CD4-positive, CD25-positive, alpha-beta regulatory T cell (primary cell): ENCODE measurements at regions not wholly inside any gene's neighbourhood (a gene's known extent, or its start where the extent isn't known, plus 50 kb on each side); places are given as distances from the start of the nearest gene placed in this dataset.

Source experiments
- ATAC-seq, 2 donors: fragments of 150-1000 bp; cut with Tn5 transposase; one replicate each; pipeline ENCODE4 v1.10.0; 2021; ENCODE audit warnings: low read depth in 2 of 2, moderate number of reproducible peaks in 2 of 2, moderate library complexity in 1 of 2
- DNase-seq, 3 donors: peaks; one replicate each; pipeline versions ENCODE4 v3.0.0 to v3.0.0-alpha.2; 2012 to 2022; ENCODE audit warnings: mixed read lengths in 1 of 3
- H3K27ac ChIP-seq: one replicate; pipeline ENCODE4 v1.7.0; 2013; ENCODE audit warnings: mild to moderate bottlenecking, low read length; ENCODE audit not compliant: insufficient read depth, poor library complexity, severe bottlenecking
- H3K27me3 ChIP-seq: one replicate; pipeline ENCODE4 v1.7.0; 2013; ENCODE audit warnings: low read length; ENCODE audit not compliant: control insufficient read depth, insufficient read depth
- H3K36me3 ChIP-seq: one replicate; pipeline ENCODE4 v1.7.0; 2013; ENCODE audit warnings: mild to moderate bottlenecking, low read length, moderate library complexity; ENCODE audit not compliant: control insufficient read depth, insufficient read depth
- H3K4me1 ChIP-seq: 2 replicates; pipeline ENCODE4 v1.7.0; 2013; ENCODE audit warnings: mild to moderate bottlenecking, low read length; ENCODE audit not compliant: insufficient read depth, control insufficient read depth, poor library complexity, severe bottlenecking
- H3K4me3 ChIP-seq: one replicate; pipeline ENCODE4 v1.7.0; 2013; ENCODE audit warnings: low read depth, mild to moderate bottlenecking, low read length, moderate library complexity
- H3K9me3 ChIP-seq, 2 experiments: 1 replicate in 1 of 2; 2 replicates in 1 of 2; pipeline ENCODE4 v1.7.0; 2013; ENCODE audit warnings: low read length in 2 of 2, mild to moderate bottlenecking in 1 of 2, moderate library complexity in 1 of 2; ENCODE audit not compliant: control insufficient read depth in 2 of 2
- H3K27ac Mint-ChIP-seq, 3 donors: one replicate each; pipeline ENCODE4 v1.8.0; 2020 to 2022; ENCODE audit warnings: mild to moderate bottlenecking in 3 of 3, mixed read lengths in 3 of 3, moderate library complexity in 2 of 3
- H3K27me3 Mint-ChIP-seq: one replicate; pipeline ENCODE4 v1.8.0; 2022; ENCODE audit warnings: mild to moderate bottlenecking, mixed read lengths
- H3K36me3 Mint-ChIP-seq: one replicate; pipeline ENCODE4 v1.8.0; 2020; ENCODE audit warnings: mixed read lengths
- H3K4me1 Mint-ChIP-seq, 4 donors: one replicate each; pipeline ENCODE4 v1.8.0; 2020 to 2022; ENCODE audit warnings: mixed read lengths in 4 of 4, mild to moderate bottlenecking in 1 of 4
- H3K4me3 Mint-ChIP-seq, 4 donors: one replicate each; pipeline ENCODE4 v1.8.0; 2020 to 2022; ENCODE audit warnings: mild to moderate bottlenecking in 4 of 4, mixed read lengths in 4 of 4, moderate library complexity in 3 of 4
- H3K9me3 Mint-ChIP-seq, 7 donors: one replicate each; pipeline ENCODE4 v1.8.0; 2020 to 2022; ENCODE audit warnings: mixed read lengths in 7 of 7, mild to moderate bottlenecking in 3 of 7, moderate library complexity in 2 of 7

DNA sequence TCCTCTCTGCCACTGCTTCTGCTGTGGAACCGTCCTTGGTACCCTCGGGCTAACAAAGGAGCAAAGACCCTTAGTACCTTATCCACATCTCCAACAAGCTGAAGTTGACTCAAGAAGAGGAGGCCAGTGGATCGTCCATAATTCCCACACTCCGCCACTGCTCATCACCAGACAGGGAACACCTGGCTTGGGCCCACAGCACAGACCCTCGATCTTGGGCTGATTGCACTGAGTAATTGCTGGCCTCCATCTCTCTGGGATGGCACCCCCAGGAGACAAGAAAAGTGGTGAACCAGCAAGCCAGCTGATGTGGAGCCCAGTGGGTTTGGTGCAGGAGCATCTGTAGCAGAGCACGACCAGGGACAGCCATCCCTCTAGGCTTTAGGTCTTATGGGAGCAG, 109.4 kb upstream of the GRIK2 start:
- H3K4me3 ChIP-seq = no peak overlapping the region
- ATAC-seq (no peak), DNase-seq (no peak)
- H3K4me1 ChIP-seq = no peaks in the 10 kb centered on the region
- H3K9me3 Mint-ChIP-seq = peaks cover 0 to 6% (median 3%) of the 10 kb centered on the region in 7 donors
- no peaks in the 10 kb centered on the region for H3K27me3 Mint-ChIP-seq
- no peak overlapping the region for H3K4me3 Mint-ChIP-seq
- no peaks in the 10 kb centered on the region for H3K36me3 Mint-ChIP-seq
- no peak overlapping the region for H3K27ac ChIP-seq
- no peaks in the 10 kb centered on the region for H3K4me1 Mint-ChIP-seq
- no peaks in the 10 kb centered on the region for H3K27me3 ChIP-seq
- H3K27ac Mint-ChIP-seq = no peak overlapping the region
- H3K9me3 ChIP-seq = no peaks in the 10 kb centered on the region
- no peaks in the 10 kb centered on the region for H3K36me3 ChIP-seq

GRCh38 chr6:101286146-101286545, 107.4 kb upstream of the GRIK2 start:
- H3K4me1 ChIP-seq = no peaks in the 10 kb centered on the region
- no peaks in the 10 kb centered on the region for H3K27me3 Mint-ChIP-seq
- ATAC-seq (no peak), DNase-seq (no peak)
- H3K36me3 ChIP-seq = no peaks in the 10 kb centered on the region
- no peak overlapping the region for H3K27ac ChIP-seq
- no peak overlapping the region for H3K4me3 Mint-ChIP-seq
- H3K9me3 ChIP-seq = no peaks in the 10 kb centered on the region
- H3K36me3 Mint-ChIP-seq = no peaks in the 10 kb centered on the region
- peaks cover 0 to 10% (median 5%) of the 10 kb centered on the region in 7 donors for H3K9me3 Mint-ChIP-seq
- H3K4me3 ChIP-seq = no peak overlapping the region
- no peak overlapping the region for H3K27ac Mint-ChIP-seq
- no peaks in the 10 kb centered on the region for H3K4me1 Mint-ChIP-seq
- H3K27me3 ChIP-seq = no peaks in the 10 kb centered on the region

DNA sequence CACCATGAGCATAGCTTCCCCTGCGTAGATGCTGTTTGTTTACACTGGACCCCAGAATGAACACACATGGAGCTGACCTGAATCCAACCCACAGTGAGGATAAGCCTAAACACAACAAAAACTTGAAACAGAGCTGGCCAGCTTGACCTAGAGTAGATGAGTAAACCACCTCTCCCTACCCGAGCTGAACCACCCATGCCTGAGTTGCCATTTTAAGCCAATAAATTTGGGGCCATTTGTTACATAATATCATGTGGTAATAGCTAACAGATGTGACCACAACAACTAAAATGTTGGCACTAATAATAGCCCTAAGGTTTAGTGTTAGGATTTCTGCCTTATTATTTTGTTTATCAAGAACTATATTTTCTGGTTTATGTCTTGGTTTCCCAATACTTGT, 103.2 kb upstream of the GRIK2 start:
- H3K27me3 Mint-ChIP-seq = no peaks in the 10 kb centered on the region
- no peaks in the 10 kb centered on the region for H3K4me1 Mint-ChIP-seq
- Histone ChIP-seq H3K36me3 (no peaks in the 10 kb centered on the region), H3K4me3 (no peak overlapping the region), H3K27me3 (no peaks in the 10 kb centered on the region), H3K27ac (no peak overlapping the region), H3K4me1 (no peaks in the 10 kb centered on the region), H3K9me3 (no peaks in the 10 kb centered on the region)
- H3K27ac Mint-ChIP-seq = no peak overlapping the region
- peaks cover 3 to 21% (median 10%) of the 10 kb centered on the region in 7 donors for H3K9me3 Mint-ChIP-seq
- DNase-seq (no peak), ATAC-seq (no peak)
- H3K4me3 Mint-ChIP-seq = no peak overlapping the region
- H3K36me3 Mint-ChIP-seq = no peaks in the 10 kb centered on the region

GRCh38 chr6:101294051-101294638, 99.4 kb upstream of the GRIK2 start:
- DNase-seq (no peak), ATAC-seq (no peak)
- Mint-ChIP-seq H3K4me3 (no peak overlapping the region), H3K9me3 (peaks cover 0 to 21% (median 10%) of the 10 kb centered on the region in 7 donors), H3K36me3 (no peaks in the 10 kb centered on the region), H3K27me3 (no peaks in the 10 kb centered on the region), H3K27ac (no peak overlapping the region), H3K4me1 (no peaks in the 10 kb centered on the region)
- H3K4me3 ChIP-seq = no peak overlapping the region
- no peaks in the 10 kb centered on the region for H3K9me3 ChIP-seq
- no peaks in the 10 kb centered on the region for H3K27me3 ChIP-seq
- H3K36me3 ChIP-seq = no peaks in the 10 kb centered on the region
- no peaks in the 10 kb centered on the region for H3K4me1 ChIP-seq
- H3K27ac ChIP-seq = no peak overlapping the region

- Histone ChIP-seq H3K36me3 (no peaks in the 10 kb centered on the region), H3K4me1 (no peaks in the 10 kb centered on the region), H3K9me3 (no peaks in the 10 kb centered on the region), H3K27ac (no peak overlapping the region), H3K27me3 (no peaks in the 10 kb centered on the region), H3K4me3 (no peak overlapping the region)
- H3K36me3 Mint-ChIP-seq = no peaks in the 10 kb centered on the region
- H3K9me3 Mint-ChIP-seq = peaks cover 0 to 18% (median 10%) of the 10 kb centered on the region in 7 donors
- ATAC-seq (no peak), DNase-seq (no peak)
- no peak overlapping the region for H3K4me3 Mint-ChIP-seq
- no peak overlapping the region for H3K27ac Mint-ChIP-seq
- H3K27me3 Mint-ChIP-seq = no peaks in the 10 kb centered on the region
- no peaks in the 10 kb centered on the region for H3K4me1 Mint-ChIP-seq
These were observed 98.8 kb upstream of the GRIK2 start for GRCh38 chr6:101294676-101295075.

- no peak for ATAC-seq
These were observed 97.1 kb upstream of the GRIK2 start for GRCh38 chr6:101296169-101296960.

DNA sequence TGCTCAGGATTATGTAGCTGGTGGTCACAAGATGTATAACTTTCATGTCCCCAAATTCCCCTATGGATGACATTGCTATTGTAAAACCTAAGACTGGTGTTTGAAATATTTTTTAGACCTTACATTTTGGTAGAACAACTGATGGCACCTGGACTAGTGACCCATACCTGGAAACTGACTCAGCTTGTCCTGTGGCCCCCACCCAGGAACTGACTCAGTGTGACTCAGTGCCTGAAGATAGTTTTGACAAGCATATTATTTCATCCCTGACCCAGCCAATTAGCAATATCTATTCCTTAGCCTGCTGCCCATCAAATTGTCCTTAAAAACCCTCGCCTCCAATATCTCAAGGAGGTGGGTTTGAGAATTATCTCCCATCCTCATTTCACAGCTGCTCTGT, 90.9 kb upstream of the GRIK2 start:
- no peak overlapping the region for H3K27ac ChIP-seq
- Mint-ChIP-seq H3K36me3 (no peaks in the 10 kb centered on the region), H3K4me3 (no peak overlapping the region), H3K9me3 (peaks cover 2 to 19% (median 8%) of the 10 kb centered on the region in 7 donors), H3K27me3 (no peaks in the 10 kb centered on the region), H3K4me1 (peaks cover 0 to 4% (median 0%) of the 10 kb centered on the region in 4 donors), H3K27ac (no peak overlapping the region)
- H3K27me3 ChIP-seq = no peaks in the 10 kb centered on the region
- no peaks in the 10 kb centered on the region for H3K4me1 ChIP-seq
- DNase-seq = no peak
- no peak for ATAC-seq
- no peaks in the 10 kb centered on the region for H3K9me3 ChIP-seq
- no peaks in the 10 kb centered on the region for H3K36me3 ChIP-seq
- H3K4me3 ChIP-seq = no peak overlapping the region

More at GRCh38 chr6:101296169-101296960, 97.1 kb upstream of the GRIK2 start:
- H3K27ac Mint-ChIP-seq = no peak overlapping the region
- Histone ChIP-seq H3K9me3 (no peaks in the 10 kb centered on the region), H3K27me3 (no peaks in the 10 kb centered on the region), H3K27ac (no peak overlapping the region), H3K4me1 (no peaks in the 10 kb centered on the region), H3K36me3 (no peaks in the 10 kb centered on the region), H3K4me3 (no peak overlapping the region)
- no peaks in the 10 kb centered on the region for H3K27me3 Mint-ChIP-seq
- H3K36me3 Mint-ChIP-seq = no peaks in the 10 kb centered on the region
- peaks cover 2 to 28% (median 8%) of the 10 kb centered on the region in 7 donors for H3K9me3 Mint-ChIP-seq
- no peak for DNase-seq
- H3K4me1 Mint-ChIP-seq = no peaks in the 10 kb centered on the region
- no peak overlapping the region for H3K4me3 Mint-ChIP-seq

GRCh38 chr6:101303495-101303894, 90.0 kb upstream of the GRIK2 start:
- Histone ChIP-seq H3K9me3 (no peaks in the 10 kb centered on the region), H3K4me3 (no peak overlapping the region), H3K27ac (no peak overlapping the region), H3K36me3 (no peaks in the 10 kb centered on the region), H3K27me3 (no peaks in the 10 kb centered on the region), H3K4me1 (no peaks in the 10 kb centered on the region)
- no peak for DNase-seq
- H3K9me3 Mint-ChIP-seq = peaks cover 2 to 19% (median 8%) of the 10 kb centered on the region in 7 donors
- H3K27me3 Mint-ChIP-seq = no peaks in the 10 kb centered on the region
- no peaks in the 10 kb centered on the region for H3K36me3 Mint-ChIP-seq
- H3K27ac Mint-ChIP-seq = no peak overlapping the region
- no peak for ATAC-seq
- no peak overlapping the region for H3K4me3 Mint-ChIP-seq
- peaks cover 0 to 4% (median 0%) of the 10 kb centered on the region in 4 donors for H3K4me1 Mint-ChIP-seq
